Ovary (tissue), 7 donors: ENCODE measurements at regions not wholly inside any gene's neighbourhood (a gene's known extent, or its start where the extent isn't known, plus 50 kb on each side); places are given as distances from the start of the nearest gene placed in this dataset.

ENCODE experiments used
- DNase-seq, 5 donors: peaks; one replicate each; pipeline ENCODE4 v3.0.0-alpha.2; 2019 to 2020
- H3K27ac ChIP-seq, 2 donors: fragments of 200-600 bp; one replicate each; pipeline versions ENCODE4 v1.5.1 to v1.8.0; 2019 to 2022
- H3K27me3 ChIP-seq: fragments of 200-600 bp; one replicate; pipeline ENCODE4 v1.8.0; 2022
- H3K36me3 ChIP-seq: fragments of 200-600 bp; sonication (generic); one replicate; pipeline ENCODE4 v1.5.1; 2019
- H3K4me1 ChIP-seq: one replicate; pipeline ENCODE4 v1.8.1; 2013; ENCODE audit warnings: mild to moderate bottlenecking, moderate library complexity; ENCODE audit not compliant: insufficient read depth
- H3K4me3 ChIP-seq: fragments of 200-600 bp; sonication (generic); one replicate; pipeline ENCODE4 v1.5.1; 2017
- H3K9me3 ChIP-seq, 2 donors: fragments of 200-600 bp in 1 of 2; sonication (generic) in 1 of 2; one replicate each; pipeline versions ENCODE4 v1.5.1 to v1.8.1; 2013 to 2019; ENCODE audit warnings: mild to moderate bottlenecking in 1 of 2, moderate library complexity in 1 of 2
- CTCF ChIP-seq, 3 donors: fragments of 450-650 bp in 2 of 3; fragments of 200-600 bp in 1 of 3; IDR thresholded peaks; one replicate each; pipeline versions ENCODE4 v1.5.1 to v1.8.0; 2016 to 2022; ENCODE audit warnings: antibody characterized with exemption in 3 of 3, mild to moderate bottlenecking in 1 of 3
- EP300 ChIP-seq: sonication (generic); formaldehyde crosslinking; IDR thresholded peaks from one replicate; pipeline ENCODE4 v1.6.1; 2017; ENCODE audit warnings: antibody characterized with exemption
- POLR2A ChIP-seq: fragments of 450-650 bp; IDR thresholded peaks from one replicate; pipeline ENCODE4 v1.6.1; 2017; ENCODE audit warnings: antibody characterized with exemption, mild to moderate bottlenecking, moderate library complexity
- WGBS, 3 donors: extraction: QIAGEN DNeasy Blood & Tissue Kit in 1 of 3; methylation state at CpG; one replicate each; pipeline versions ENCODE4 v1.1.5 to v1.1.7; 2013 to 2017; 5-methylcytosine and 5-hydroxymethylcytosine counted together
- intact Hi-C, 4 donors: fragments of 100-400 bp; cut with DNase I; formaldehyde crosslinking; loops; one replicate each; pipeline versions ENCODE4 v1.11.0 to v1.15.1; 2022 to 2023
- donor health status: DM: no; HTN: no; CAD: no; lungs with moderate emphysema.
- donor health status: DM: no; HTN: no; CAD: no.
- donor health status: Bipolar disorder and iron deficiency.
- donor health status: DM: no; HTN: no; CAD: no.
- donor health status: DM: yes; HTN: yes; CAD: no.

GRCh38 chr1:212500351-212500750, 67.6 kb downstream of the NENF start:
- H3K4me3 ChIP-seq: no peak overlapping the region
- TF ChIP-seq POLR2A (no peak), CTCF (IDR thresholded peaks at IDR 0.05) (no peak)
- 87 to 95% (median 93%) methylated on average over 6 of the region's 6 CpGs for WGBS, 3 donors
- DNase-seq: no peak
- H3K36me3 ChIP-seq: no peaks in the 10 kb centered on the region
- intact Hi-C loops: no loop called here
- no peaks in the 10 kb centered on the region for H3K4me1 ChIP-seq
- no peaks in the 10 kb centered on the region for H3K27me3 ChIP-seq
- no peak overlapping the region for H3K27ac ChIP-seq
- H3K9me3 ChIP-seq: no peaks in the 10 kb centered on the region

GRCh38 chr1:212500983-212501382, 68.3 kb downstream of the NENF start:
- DNase-seq: no peak

GRCh38 chr1:212503714-212504113, 71.0 kb downstream of the NENF start:
- WGBS, 3 donors: 83 to 90% (median 84%) methylated on average over 3 of the region's 3 CpGs
- Histone ChIP-seq H3K9me3 (no peaks in the 10 kb centered on the region), H3K27ac (no peak overlapping the region), H3K27me3 (no peaks in the 10 kb centered on the region), H3K4me3 (no peak overlapping the region), H3K4me1 (no peaks in the 10 kb centered on the region), H3K36me3 (no peaks in the 10 kb centered on the region)
- DNase-seq: no peak
- intact Hi-C loops: no loop called here
- TF ChIP-seq EP300 (no peak), POLR2A (no peak), CTCF (IDR thresholded peaks at IDR 0.05) (no peak)

More at GRCh38 chr1:212500983-212501382, 68.3 kb downstream of the NENF start:
- intact Hi-C loops: no loop called here
- 83 to 93% (median 93%) methylated on average over 1 of the region's 1 CpG for WGBS, 3 donors
- Histone ChIP-seq H3K36me3 (no peaks in the 10 kb centered on the region), H3K27ac (no peak overlapping the region), H3K27me3 (no peaks in the 10 kb centered on the region), H3K4me1 (no peaks in the 10 kb centered on the region), H3K4me3 (no peak overlapping the region), H3K9me3 (no peaks in the 10 kb centered on the region)
- TF ChIP-seq CTCF (IDR thresholded peaks at IDR 0.05) (no peak), EP300 (no peak), POLR2A (no peak)

- WGBS, 3 donors: 82 to 91% (median 87%) methylated on average over 4 of the region's 4 CpGs
- intact Hi-C loops: no loop called here
- TF ChIP-seq CTCF (IDR thresholded peaks at IDR 0.05) (no peak), EP300 (no peak), POLR2A (no peak)
These were observed 71.6 kb downstream of the NENF start for GRCh38 chr1:212504171-212504803.

More at GRCh38 chr1:212504171-212504803, 71.6 kb downstream of the NENF start:
- no peak overlapping the region for H3K4me3 ChIP-seq
- H3K9me3 ChIP-seq: no peaks in the 10 kb centered on the region
- no peaks in the 10 kb centered on the region for H3K36me3 ChIP-seq
- DNase-seq: no peak
- H3K27ac ChIP-seq: no peak overlapping the region
- H3K27me3 ChIP-seq: no peaks in the 10 kb centered on the region
- H3K4me1 ChIP-seq: no peaks in the 10 kb centered on the region
